GM21447 (cell line): ENCODE measurements at regions not wholly inside any gene's neighbourhood (a gene's known extent, or its start where the extent isn't known, plus 50 kb on each side); places are given as distances from the start of the nearest gene placed in this dataset.

Experiments used
- ATAC-seq: cut with Tn5 transposase; IDR thresholded peaks from one replicate; pipeline ENCODE4 v1.9.1; 2021; ENCODE audit not compliant: unreplicated experiment

- no peak for ATAC-seq
Observed at GRCh38 chr3:182735672-182736071, 57.6 kb upstream of the ATP11B start.

DNA sequence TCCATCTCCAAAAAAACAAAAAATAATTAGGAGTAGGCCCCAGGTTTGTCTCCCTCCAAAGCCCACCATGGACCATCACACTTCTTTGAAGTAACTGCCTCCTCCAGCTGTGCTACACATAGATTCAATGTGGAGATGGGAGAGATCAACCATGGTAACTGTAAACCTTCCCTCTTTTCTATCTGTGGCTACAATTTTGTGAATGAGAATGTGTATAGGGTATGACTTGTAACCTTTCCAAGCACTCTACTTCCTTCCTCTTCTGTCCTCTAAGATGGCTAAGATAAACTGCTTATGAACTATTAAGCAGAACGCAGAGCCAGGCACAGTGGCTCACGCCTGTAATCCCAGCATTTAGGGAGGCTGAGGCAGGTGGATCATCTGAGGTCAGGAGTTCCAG is 55.5 kb upstream of the ATP11B start:
- ATAC-seq: no peak

GRCh38 chr3:182738583-182739411 is 54.5 kb upstream of the ATP11B start:
- ATAC-seq: no peak

DNA sequence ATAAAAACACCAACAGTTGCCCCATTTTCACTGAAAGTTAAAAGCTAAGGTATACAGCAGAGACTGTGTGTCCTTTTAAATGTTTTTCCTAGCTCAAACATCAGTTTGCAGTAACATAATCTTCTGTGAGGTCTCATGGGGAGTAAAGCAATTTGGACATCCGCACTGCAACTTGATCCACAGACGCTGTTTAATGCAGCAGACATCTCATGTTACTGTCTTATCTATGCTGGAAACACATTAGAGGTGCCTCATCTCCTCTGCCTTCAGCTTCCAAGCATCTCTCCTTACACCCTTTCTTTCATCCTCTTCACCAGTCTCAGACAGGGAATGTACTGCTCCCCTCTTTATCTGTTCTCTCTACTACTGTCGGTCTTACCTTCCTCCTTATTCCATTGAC is 53.7 kb upstream of the ATP11B start:
- no peak for ATAC-seq

- ATAC-seq: no peak
Observed at GRCh38 chr3:182740710-182741109, 52.6 kb upstream of the ATP11B start.

- no peak for ATAC-seq
Observed at GRCh38 chr3:182741214-182741613, 52.1 kb upstream of the ATP11B start.
